Adrenal gland (tissue), 9 donors: ENCODE measurements at regions not wholly inside any gene's neighbourhood (a gene's known extent, or its start where the extent isn't known, plus 50 kb on each side); places are given as distances from the start of the nearest gene placed in this dataset.

Source experiments
- DNase-seq, 7 donors: peaks; one replicate each; pipeline ENCODE4 v3.0.0-alpha.2; 2019 to 2020
- H3K27ac ChIP-seq, 5 donors: fragments of 200-600 bp; sonication (generic) in 4 of 5; 1 replicate in 3 of 5; 2 replicates in 2 of 5; pipeline versions ENCODE4 v1.5.1 to v1.8.0; 2016 to 2020; ENCODE audit warnings: mild to moderate bottlenecking in 1 of 5
- H3K27me3 ChIP-seq: fragments of 200-600 bp; 2 replicates; pipeline ENCODE4 v1.8.0; 2021
- H3K36me3 ChIP-seq, 2 donors: fragments of 200-600 bp; replicated peaks in 1 of 2; 1 replicate in 1 of 2; 2 replicates in 1 of 2; pipeline versions ENCODE4 v1.5.1 to v1.8.0; 2018 to 2022
- H3K4me1 ChIP-seq, 2 donors: fragments of 200-600 bp; replicated peaks in 1 of 2; 1 replicate in 1 of 2; 2 replicates in 1 of 2; pipeline versions ENCODE4 v1.5.1 to v1.8.0; 2018 to 2021
- H3K4me3 ChIP-seq, 4 donors: fragments of 200-600 bp; sonication (generic) in 3 of 4; one replicate each; pipeline ENCODE4 v1.5.1; 2016 to 2018
- H3K9me3 ChIP-seq, 3 donors: fragments of 200-600 bp; sonication (generic) in 1 of 3; replicated peaks in 1 of 3; 1 replicate in 2 of 3; 2 replicates in 1 of 3; pipeline versions ENCODE4 v1.5.1 to v1.8.0; 2016 to 2021
- POLR2A ChIP-seq, 2 donors: fragments of 450-650 bp; IDR thresholded peaks; one replicate each; pipeline ENCODE4 v1.6.1; 2017; ENCODE audit warnings: antibody characterized with exemption in 2 of 2, mild to moderate bottlenecking in 2 of 2, moderate library complexity in 1 of 2
- WGBS, 4 donors: extraction: QIAGEN DNeasy Blood & Tissue Kit in 2 of 4; methylation state at CpG; one replicate each; pipeline versions ENCODE4 v1.1.5 to v1.1.7; 2013 to 2017; 5-methylcytosine and 5-hydroxymethylcytosine counted together
- intact Hi-C, 2 donors: fragments of 100-400 bp; cut with DNase I; formaldehyde crosslinking; loops; one replicate each; pipeline versions ENCODE4 v1.14.1 to v1.15.0; 2022 to 2023
- TF ChIP-seq, protein P1 (sequence below), 6 experiments: fragments of 450-650 bp in 4 of 6; fragments of 200-600 bp in 2 of 6; sonication (generic) in 1 of 6; IDR thresholded peaks; 1 replicate in 5 of 6; 2 replicates in 1 of 6; pipeline versions ENCODE4 v1.5.1 to v1.8.0; 2016 to 2021; ENCODE audit warnings: antibody characterized with exemption in 6 of 6, mild to moderate bottlenecking in 2 of 6, moderate library complexity in 1 of 6
- donor health status: healthy with polysubstance abuse.
- donor health status: Bipolar disorder and iron deficiency.
- donor health status: DM: yes; HTN: yes; CAD: no.
- donor health status: DM: no; HTN: no; CAD: no.
- donor health status: DM: no; HTN: no; CAD: no.

- TF ChIP-seq, protein P1, sequence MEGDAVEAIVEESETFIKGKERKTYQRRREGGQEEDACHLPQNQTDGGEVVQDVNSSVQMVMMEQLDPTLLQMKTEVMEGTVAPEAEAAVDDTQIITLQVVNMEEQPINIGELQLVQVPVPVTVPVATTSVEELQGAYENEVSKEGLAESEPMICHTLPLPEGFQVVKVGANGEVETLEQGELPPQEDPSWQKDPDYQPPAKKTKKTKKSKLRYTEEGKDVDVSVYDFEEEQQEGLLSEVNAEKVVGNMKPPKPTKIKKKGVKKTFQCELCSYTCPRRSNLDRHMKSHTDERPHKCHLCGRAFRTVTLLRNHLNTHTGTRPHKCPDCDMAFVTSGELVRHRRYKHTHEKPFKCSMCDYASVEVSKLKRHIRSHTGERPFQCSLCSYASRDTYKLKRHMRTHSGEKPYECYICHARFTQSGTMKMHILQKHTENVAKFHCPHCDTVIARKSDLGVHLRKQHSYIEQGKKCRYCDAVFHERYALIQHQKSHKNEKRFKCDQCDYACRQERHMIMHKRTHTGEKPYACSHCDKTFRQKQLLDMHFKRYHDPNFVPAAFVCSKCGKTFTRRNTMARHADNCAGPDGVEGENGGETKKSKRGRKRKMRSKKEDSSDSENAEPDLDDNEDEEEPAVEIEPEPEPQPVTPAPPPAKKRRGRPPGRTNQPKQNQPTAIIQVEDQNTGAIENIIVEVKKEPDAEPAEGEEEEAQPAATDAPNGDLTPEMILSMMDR (IDR thresholded peaks at IDR 0.05): no peak
- TF ChIP-seq POLR2A (IDR thresholded peaks at IDR 0.05): no peak
- Histone ChIP-seq H3K9me3 (no peaks in the 10 kb centered on the region), H3K27ac (no peak overlapping the region), H3K4me1 (peaks cover 0 to 6% of the 10 kb centered on the region in 2 donors), H3K4me3 (no peak overlapping the region), H3K36me3 (no peaks in the 10 kb centered on the region), H3K27me3 (no peaks in the 10 kb centered on the region)
- intact Hi-C loops: no loop called here
- WGBS, 4 donors: 19 to 34% (median 30%) methylated on average over 3 of the region's 3 CpGs
- DNase-seq: no peak
These were observed 1646.2 kb upstream of the TENM3 start for GRCh38 chr4:180596888-180597483.

- DNase-seq: peak in 2 of 7 donors; percentile 40 to 44
- Histone ChIP-seq H3K36me3 (no peaks in the 10 kb centered on the region), H3K9me3 (no peaks in the 10 kb centered on the region), H3K27me3 (no peaks in the 10 kb centered on the region), H3K27ac (no peak overlapping the region), H3K4me3 (no peak overlapping the region), H3K4me1 (peaks cover 0 to 6% of the 10 kb centered on the region in 2 donors)
- TF ChIP-seq POLR2A (IDR thresholded peaks at IDR 0.05): no peak
- TF ChIP-seq, protein P1 (IDR thresholded peaks at IDR 0.05): no peak
- intact Hi-C loops: no loop called here
These were observed 1644.9 kb upstream of the TENM3 start for GRCh38 chr4:180598281-180598680.

DNA sequence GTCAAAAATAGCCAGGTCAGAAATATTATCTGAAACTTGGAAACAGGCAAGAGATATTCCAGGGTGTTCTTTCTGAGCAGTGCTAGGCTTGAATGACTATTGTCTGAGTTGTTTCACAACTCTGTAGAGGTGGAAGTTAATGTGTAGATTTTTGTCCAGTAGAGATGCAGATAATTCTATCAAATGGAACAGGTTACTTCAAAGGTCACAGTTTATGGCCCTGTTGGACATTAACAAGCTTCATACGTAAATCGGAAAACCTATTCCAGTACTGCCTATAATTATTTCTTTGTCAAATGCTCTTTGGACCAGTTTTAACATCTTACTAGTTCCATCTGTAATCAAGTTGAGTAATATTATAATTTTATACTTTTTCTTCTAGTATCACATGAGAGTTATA lies 1639.4 kb upstream of the TENM3 start:
- DNase-seq: no peak
- H3K4me3 ChIP-seq: no peak overlapping the region
- 83 to 97% (median 90%) methylated on average over 2 of the region's 2 CpGs for WGBS, 4 donors
- H3K36me3 ChIP-seq: no peaks in the 10 kb centered on the region
- H3K4me1 ChIP-seq: no peaks in the 10 kb centered on the region
- intact Hi-C loops: no loop called here
- no peak overlapping the region for H3K27ac ChIP-seq
- H3K27me3 ChIP-seq: no peaks in the 10 kb centered on the region
- H3K9me3 ChIP-seq: no peaks in the 10 kb centered on the region
- no peak for TF ChIP-seq POLR2A (IDR thresholded peaks at IDR 0.05)
- TF ChIP-seq, protein P1 (IDR thresholded peaks at IDR 0.05): no peak

- Histone ChIP-seq H3K4me3 (no peak overlapping the region), H3K4me1 (no peaks in the 10 kb centered on the region), H3K9me3 (no peaks in the 10 kb centered on the region), H3K36me3 (no peaks in the 10 kb centered on the region), H3K27ac (peak overlapping the region in 1 of 5 donors; percentile 1), H3K27me3 (no peaks in the 10 kb centered on the region)
- TF ChIP-seq, protein P1 (IDR thresholded peaks at IDR 0.05): no peak
- TF ChIP-seq POLR2A (IDR thresholded peaks at IDR 0.05): no peak
- WGBS, 4 donors: 60 to 72% (median 61%) methylated on average over 2 of the region's 2 CpGs
- intact Hi-C loops: no loop called here
- DNase-seq: no peak
These were observed 1632.9 kb upstream of the TENM3 start for GRCh38 chr4:180610324-180610723.
